ENCODE measurements at regions not wholly inside any gene's neighbourhood (a gene's known extent, or its start where the extent isn't known, plus 50 kb on each side); places are given as distances from the start of the nearest gene placed in this dataset.

DNA sequence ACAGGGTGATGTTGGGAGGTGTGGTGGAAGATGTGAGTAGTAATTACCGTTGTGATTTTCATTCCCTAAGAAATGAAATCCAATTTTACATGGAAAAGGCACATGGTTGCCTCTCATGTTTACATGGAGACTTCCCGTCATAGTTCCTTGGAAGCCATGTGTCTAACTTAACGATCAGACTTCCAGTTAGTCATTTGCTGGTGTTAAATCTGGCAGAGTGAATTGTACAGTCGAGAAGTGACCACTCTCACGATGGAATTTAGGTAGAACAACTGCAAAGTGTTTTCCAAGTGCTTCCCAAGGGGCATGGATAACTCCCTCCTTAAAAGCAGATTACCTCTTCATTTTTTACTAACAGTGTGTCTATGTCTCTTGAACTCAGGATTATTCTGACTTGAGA is 145.8 kb upstream of the CCN2 start:
- DNase-seq (ENCODE audit: low read depth) = no peak

DNA sequence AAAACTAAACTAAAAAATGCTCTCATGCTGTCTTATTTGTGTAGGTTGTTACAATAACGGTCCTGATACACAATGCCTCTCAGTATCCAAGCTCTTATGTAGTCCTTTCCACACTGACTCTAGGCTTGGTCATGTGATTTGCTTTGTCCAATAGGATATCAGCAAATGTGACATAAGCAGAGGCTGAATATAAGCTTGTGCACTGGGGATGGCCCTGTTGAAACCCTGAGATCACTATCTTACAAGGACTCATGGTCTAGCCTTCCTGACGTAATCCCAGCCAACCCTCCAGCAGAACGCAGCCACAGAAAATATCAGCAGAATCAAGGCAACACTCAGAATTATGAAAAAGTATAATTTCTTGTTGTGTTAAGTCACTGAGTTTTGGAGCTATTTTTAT is 145.1 kb upstream of the CCN2 start:
- DNase-seq (ENCODE audit: low read depth) = no peak

DNA sequence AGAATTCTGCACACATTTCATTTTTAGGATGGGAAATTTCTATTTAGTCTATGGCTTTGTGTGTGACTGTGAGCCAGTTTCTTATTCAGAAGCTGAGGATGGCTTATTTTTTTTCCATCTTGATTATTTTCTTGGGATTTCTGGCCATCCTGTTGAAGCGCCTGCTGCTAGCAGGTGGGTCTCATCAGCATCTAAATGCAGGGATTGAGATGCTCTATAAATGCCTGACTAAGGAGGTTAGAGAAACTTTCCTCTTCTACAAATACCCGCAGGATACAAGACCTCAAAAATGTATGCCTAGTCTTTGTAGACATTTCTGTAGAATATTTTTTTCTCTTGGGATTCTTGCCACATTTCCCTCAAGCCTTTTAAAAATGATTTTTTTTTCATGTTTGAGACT is 138.0 kb upstream of the CCN2 start:
- no peak for DNase-seq (ENCODE audit: low read depth)

DNA sequence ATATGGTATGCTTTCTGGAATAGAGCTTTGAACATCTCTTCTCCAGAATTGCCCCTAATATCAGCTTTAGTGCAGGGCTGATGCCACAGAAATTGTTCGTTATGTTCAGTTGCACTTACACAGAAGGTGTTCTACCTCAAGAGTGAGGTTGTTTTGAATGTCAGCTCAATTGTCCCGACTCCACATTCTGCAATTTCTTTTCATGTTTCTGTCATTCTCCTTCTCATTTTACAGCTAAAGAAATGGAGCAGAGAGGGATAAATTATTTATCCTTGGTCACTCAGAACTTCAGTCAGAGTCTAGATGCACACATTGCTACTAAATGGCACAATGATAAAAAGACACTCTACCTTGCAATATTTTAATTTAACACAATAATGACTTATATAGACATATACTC is 137.0 kb upstream of the CCN2 start:
- no peak for DNase-seq (ENCODE audit: low read depth)

DNA sequence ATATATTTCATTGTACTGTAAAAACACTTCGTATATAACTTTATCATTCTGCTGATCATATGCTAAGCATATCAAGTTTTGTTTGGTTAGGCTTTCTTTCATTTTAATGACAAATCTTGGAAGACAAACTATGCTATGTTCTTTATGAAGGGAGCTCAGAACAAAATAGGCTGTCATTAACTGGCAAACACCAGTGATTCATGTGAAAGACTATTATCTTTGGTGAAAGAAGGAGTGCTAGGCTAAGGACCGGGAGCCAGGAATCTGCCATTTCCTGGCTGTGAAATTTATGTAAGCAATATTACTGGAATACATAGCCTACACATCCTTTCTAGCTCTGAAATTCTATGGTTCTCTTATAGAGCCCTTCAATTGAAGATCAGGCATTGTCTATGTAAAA is 136.2 kb upstream of the CCN2 start:
- DNase-seq (ENCODE audit: low read depth) = peak; percentile 37

DNA sequence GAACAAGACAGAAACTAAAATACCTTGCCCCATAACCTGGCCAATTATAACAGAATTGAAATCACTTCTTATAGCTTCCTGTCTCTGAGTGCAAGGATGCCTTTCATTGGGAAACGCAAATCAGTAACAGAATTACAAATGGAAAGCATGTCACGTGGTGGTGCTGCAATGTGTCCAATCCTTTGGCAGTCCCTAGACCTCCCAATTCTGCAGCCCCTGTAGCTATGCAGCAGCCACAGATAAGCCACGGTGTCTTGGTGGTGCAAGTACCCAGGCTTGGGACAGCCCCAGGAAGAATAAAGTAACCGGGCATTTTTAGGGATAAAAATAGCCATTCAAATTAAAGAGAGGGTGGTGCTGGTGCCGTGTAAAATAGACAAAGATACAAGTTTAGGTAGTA is 134.6 kb upstream of the CCN2 start:
- peak; percentile 18 for DNase-seq (ENCODE audit: low read depth)

DNA sequence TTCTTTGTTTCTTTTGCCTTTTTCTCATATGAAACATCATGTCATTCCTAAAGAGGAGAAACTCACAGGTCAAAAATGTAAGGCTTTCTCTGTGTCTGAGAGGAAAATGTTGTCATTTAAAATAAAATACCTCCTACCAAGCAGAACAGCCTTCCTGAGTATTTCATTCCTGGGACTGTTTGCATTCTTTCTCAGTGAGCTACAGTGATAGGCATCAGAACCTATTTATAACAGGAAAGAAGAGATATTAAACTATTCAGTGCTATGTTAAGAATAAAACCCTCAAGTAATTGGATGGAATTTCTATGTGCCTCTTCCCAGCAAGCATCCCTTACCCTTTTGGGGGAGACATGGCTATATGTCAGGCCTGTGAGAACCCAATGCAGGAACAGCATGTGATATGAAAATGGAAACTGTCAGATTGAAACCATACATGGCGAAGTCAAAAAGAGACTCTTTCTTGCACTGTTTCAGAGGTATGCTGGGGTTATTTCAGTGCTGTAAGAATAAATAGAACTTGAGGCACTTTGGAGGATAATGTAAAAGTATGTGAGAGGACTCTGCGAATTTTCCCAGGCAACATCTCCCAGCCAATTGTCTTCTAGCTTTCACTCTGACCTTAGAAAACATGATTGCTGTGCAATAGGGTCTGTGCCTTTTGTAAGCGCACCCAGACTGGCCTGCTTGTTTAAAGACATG is 133.8 kb upstream of the CCN2 start:
- DNase-seq (ENCODE audit: low read depth) = peak; percentile 96

DNA sequence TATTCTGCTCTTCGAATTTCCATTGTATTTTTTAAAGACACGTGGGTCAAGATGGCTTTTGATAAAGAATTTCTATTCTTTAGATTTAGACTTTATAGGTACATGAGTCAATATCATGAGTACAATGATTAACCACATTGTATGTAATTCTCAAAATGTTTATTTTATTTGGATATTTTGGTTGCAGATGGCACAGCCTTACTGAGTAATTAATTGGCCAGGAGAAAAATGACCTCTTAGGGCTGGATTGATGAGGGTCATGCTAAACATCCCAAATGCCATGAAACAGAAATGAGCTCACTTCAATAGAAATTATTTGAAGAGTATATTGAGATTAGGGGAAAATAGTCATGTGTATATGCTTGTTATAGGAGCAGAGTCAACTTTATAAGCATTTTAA is 131.2 kb upstream of the CCN2 start:
- peak; percentile 67 for DNase-seq (ENCODE audit: low read depth)

DNA sequence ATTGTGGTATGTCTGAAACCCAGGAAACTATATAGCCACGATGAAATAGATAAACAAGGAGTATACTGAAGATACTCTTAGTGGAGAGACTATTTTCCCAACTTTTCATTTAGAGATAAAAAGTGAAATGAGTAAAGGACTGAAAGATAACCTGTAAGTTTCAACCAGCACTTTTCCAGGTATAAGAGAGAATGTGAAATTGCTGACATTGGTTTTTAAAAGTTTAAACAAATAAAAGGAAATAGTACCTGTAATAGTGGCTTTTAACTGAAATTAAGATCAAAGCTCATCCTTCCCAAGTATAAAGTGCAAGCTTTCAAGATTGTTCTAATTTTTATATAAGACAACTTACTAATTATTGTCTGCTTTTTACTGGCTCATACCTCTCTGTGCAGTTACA is 130.2 kb upstream of the CCN2 start:
- no peak for DNase-seq (ENCODE audit: low read depth)

DNA sequence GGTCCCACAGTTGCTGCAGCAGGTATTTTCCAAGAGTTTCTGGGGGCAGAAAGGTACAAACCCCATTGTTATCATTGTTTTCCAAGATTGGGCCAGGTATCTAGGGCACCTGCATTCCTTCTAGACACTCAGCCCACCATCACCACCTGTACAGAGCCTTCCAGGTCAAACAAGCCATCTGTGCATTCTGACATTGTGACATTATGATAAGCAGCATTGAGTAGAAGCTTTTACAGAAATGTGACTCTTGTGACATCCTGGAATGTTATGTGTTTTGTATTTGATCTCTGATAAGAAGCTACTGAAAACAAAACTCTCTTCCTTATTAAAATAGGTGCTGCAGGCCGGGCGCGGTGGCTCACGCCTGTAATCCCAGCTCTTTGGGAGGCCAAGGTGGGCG is 128.1 kb upstream of the CCN2 start:
- no peak for DNase-seq (ENCODE audit: low read depth)

DNA sequence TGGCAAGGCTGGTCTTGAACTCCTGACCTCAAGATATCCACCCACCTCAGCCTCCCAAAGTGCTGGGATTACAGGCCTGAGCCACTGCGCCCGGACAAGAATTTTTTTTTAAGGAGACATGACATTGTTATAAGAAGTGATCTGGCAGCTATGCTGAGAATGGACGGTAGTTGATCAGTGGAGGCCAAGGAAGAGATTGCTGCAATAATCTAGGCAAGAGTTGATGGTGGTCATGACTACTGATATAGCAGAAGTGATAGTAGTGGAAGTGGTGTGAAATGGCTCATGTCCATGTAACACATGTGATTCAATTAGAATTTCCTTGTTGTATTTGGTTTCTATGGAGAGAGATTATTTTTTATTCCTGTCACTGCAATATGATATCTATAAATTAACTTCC is 125.3 kb upstream of the CCN2 start:
- no peak for DNase-seq (ENCODE audit: low read depth)

DNA sequence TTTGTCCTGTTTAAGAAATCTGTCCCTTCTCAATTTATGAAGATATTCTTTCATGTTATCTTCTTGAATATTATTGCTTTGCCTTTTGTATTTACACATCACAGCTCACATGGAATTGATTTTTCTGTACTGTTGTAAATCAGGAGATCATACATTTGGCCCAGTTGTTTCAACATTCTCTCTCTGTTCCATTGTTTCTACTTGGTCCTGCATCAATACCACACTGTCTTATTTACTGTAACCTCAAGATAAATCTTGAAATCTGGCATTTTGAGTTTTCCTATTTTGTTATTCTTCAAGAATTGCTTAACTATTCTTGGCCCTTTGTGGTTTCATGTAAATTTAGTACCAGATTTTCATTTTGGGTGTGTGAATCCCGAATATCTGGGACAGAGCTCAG is 121.7 kb upstream of the CCN2 start:
- no peak for DNase-seq (ENCODE audit: low read depth)

DNA sequence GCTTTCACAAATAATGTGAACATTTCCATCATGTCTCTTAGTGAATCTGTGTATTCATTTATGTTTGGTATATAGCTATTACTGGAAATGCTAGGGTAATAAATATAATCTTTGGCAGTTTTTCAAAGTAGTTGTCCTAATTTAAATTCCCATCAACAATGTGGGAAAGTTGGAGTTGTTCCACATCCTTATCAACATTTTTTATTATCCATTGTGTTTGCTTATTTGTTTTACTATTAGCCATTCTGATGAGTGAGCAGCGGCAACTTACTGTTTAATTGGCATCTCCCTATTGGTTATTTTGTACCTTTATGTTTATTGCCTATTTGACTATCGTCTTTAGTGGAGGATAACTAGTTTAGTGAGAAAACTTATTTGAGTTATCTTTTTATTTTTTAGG is 121.1 kb upstream of the CCN2 start:
- no peak for DNase-seq (ENCODE audit: low read depth)

DNA sequence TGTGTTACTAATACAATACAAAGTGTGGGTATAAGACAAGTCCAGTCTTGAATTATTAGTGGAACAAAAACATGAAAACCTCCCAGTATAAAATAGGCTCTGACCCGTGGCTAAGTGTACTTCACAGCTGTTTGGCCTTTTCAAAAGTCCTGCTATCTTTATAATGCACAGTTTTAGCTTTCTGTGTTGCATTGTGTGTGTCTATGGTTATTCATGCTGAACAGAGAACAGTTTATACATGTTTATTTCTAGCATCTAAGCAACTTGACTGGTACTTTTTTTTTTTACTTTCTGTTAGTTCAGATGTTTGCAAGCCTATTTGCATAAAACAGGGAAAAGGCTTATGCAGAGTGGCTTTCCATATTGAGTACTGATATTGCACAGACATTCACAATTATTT is 119.2 kb upstream of the CCN2 start:
- DNase-seq (ENCODE audit: low read depth) = no peak

DNA sequence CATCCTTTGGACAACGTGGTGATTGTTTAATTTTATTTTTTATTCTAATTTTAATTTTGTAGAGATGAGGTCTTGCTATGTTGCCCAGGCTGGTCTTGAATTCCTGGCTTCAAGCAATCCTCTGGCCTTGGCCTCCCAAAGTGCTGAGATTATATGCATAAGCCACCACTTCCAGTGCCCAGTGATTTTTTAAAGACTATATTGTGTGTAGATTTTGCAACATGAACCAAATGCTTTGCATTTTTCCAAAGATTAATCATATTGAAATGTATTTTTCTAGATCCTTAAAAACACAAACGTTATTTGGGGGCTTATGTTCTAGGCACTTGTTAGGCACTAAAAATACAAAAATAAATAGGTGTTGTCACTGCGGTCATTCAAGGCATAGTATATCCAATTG is 117.6 kb upstream of the CCN2 start:
- no peak for DNase-seq (ENCODE audit: low read depth)

DNA sequence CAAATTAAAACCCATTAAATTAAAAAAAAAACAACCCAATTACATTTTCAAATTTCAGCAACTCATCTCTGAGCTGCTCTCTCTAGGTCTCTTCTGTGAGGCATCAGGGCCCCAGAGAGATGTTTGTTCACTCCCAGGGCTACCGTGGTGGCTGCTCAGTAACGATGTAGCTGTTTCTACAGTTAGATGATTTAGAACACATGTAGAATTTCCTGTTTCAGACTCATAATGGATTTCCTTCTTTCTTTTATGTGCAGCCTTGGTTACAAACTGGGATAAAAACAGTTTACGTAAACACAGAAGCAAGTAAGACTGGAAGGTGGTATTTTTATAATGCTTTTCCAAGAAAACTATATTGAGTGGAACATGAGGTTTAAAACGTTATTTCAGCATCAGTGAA is 116.1 kb upstream of the CCN2 start:
- DNase-seq (ENCODE audit: low read depth) = no peak

DNA sequence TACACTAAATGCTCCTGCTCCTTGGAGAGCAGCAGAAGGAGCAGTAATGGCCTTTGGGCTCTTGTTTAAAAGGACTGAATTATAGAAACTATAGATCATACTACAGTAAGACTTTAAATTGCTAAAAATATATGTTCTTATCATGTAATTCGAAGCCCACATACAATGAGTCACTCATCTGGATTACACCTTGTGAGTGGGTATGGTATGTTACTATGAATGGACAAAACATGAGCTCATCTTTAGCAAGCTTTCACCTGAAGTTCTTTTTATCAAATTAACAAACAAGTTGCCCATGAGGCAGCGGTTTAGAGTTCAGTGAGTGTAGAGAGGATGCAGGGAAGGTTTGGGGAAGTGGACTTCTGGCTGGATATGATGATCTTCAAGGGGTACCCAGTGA is 114.4 kb upstream of the CCN2 start:
- peak; percentile 43 for DNase-seq (ENCODE audit: low read depth)

DNA sequence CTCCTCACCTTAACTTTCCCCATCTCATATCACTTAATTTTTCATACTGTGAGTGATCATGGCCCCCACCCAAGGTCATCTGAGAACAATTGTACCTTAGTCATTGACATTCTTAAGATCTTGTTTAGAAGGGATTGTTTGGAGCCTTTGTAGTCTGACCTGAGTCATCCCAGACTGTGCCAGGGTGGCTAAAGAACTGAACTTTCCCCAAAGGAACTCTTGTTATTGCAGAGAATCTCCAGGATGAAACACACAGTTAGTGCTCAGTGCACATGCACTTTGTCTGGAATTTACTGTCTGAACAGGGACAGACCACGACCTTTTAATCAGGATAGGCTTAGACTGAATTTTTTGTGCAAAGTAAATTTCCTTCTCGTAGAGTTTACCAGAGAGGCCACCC is 112.6 kb upstream of the CCN2 start:
- peak; percentile 96 for DNase-seq (ENCODE audit: low read depth)

DNA sequence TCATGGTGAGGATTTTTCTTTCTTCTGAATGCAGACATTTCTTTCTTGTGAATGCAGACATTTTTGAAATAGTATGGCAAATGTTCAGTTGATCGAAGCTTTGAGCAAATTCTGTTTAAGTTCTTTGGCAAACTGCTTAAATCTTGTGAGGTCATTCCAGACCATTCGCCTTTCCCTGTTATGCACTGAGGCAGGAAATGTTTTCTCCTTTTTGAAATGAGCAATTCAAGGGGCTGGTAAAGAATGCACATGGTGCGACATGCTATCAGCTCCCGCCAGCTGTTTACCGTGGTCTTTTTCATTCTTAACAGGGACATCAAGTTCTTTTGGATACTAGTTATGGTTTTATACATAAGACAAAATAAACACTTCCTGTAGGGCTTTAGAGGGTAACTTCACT is 112.0 kb upstream of the CCN2 start:
- DNase-seq (ENCODE audit: low read depth) = peak; percentile 23

DNA sequence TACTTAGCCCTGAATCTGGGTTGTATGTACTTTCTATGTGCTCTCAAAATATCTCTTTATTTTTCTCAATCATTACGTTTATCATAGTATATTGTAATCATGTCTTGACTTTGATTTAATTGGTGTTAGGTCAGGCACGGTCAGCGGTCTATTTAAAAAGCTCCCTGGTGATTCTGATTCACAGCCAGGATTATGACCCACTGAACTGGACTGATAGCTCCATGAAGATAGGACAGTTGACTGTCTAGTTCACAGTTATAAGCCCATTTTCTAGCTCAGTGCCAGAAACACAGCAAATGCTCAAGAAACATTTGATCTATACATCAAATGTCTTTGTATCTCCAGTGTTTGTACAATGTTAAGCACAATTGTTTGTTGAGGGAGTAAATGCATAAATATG is 111.5 kb upstream of the CCN2 start:
- DNase-seq (ENCODE audit: low read depth) = no peak

DNA sequence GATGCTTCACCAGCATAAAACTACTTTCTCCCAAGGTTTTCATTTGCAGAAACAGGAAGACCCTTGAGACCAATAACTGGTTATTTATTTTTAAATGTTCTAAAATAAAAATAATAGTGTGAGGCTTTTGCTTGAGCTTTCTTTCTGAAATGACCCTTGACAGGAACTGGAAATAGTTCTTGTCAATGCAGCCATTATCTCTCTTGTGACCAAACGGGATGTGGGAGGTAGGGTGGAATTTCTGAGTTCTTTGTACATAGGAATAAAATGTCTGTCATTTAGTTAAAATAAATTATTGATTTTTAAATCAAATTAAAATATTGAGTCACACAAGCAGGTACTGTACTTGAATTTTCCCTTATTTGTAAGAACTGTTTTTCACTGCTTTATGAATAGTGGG is 110.2 kb upstream of the CCN2 start:
- no peak for DNase-seq (ENCODE audit: low read depth)

DNA sequence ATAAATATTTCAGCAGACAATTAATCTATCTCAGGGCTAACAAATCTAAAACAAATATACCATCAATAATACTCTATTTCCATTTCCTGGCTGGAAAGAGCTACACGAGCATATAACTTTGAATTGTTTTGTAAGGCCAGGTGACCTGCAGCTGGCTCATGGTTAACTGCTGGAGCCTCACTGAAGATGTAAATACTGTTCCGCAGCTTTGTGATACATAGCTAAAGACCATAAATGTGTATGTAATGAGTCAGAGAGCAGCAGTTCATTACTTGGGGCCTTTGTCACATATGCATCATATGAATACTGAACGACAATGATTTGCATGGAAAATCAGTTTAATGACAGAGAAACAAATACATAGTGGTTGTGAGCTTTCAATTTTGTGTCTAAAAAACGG is 109.4 kb upstream of the CCN2 start:
- peak; percentile 97 for DNase-seq (ENCODE audit: low read depth)

DNA sequence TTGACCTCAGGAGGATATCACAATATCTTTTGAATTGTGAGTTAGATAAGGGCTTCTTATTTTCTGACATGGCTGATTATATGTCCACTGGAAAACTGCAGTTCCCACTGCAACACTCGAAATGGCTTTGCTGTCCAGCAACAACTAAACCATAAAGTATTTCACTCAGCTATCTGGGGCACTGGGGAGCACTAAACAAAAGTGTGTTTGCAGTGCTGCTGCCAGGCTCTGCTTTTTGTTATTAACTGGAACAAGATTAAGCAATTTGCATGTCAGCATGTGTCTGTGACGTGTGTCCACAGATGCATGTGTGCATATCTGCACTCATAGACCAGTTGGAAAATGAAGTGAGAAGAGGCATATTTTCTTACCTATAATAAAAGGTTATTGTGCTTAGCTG is 107.8 kb upstream of the CCN2 start:
- DNase-seq (ENCODE audit: low read depth) = no peak

DNA sequence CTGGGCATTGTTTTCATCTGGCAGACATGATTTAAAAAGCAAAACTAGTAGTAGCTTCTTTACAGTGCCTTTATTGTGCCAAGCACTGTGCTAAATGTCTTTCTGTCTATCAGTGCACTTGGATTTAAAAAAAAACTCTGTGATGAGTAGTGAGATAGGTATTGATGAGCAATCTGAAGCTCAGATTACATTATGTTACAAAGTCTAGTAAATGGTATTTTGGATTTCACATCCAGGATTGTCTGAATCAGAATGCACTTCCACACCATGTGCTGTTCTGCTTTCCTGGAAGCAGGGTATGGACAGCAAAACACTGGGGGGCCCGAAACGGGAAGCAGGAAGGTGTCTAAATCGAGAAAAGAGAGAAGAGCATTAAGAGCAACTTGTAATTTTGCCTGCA is 103.4 kb upstream of the CCN2 start:
- peak; percentile 91 for DNase-seq (ENCODE audit: low read depth)

DNA sequence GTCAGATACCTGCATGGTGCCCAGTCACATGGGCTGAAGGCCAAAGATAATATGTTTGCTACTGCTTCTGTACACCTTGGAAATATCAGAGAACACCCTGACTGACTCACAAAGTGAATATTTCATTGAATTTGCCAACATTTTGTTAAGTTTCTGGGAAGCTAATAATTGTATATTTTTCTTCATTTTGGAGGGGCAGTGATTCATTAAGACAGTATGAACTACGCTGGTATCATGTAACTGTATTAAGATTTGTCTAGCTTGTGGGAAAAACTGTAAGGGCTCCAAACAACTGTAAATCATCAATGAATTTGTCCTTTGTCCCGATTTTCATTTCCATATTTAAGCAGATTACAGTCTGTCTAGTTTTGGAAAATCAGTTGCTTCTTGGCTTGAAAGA is 102.3 kb upstream of the CCN2 start:
- peak; percentile 67 for DNase-seq (ENCODE audit: low read depth)

All from ELR (cell line).